A673 (cell line): ENCODE measurements at regions not wholly inside any gene's neighbourhood (a gene's known extent, or its start where the extent isn't known, plus 50 kb on each side); places are given as distances from the start of the nearest gene placed in this dataset.

Source experiments
- EZH2 ChIP-seq: fragments of 200-600 bp; sonication (generic); IDR thresholded peaks from 2 replicates; pipeline ENCODE4 v1.6.1; 2017; ENCODE audit warnings: borderline replicate concordance, low read depth, mild to moderate bottlenecking, mixed read lengths, antibody characterized with exemption, low read length; ENCODE audit not compliant: poor library complexity, severe bottlenecking
- TF ChIP-seq, protein P1 (sequence below): fragments of 300-800, 200-600 bp; sonication (generic); conservative IDR thresholded peaks from 2 replicates; pipeline ENCODE4 v1.5.1; 2017; ENCODE audit warnings: low read depth, mild to moderate bottlenecking, antibody characterized with exemption, low read length, moderate library complexity, mixed read lengths

DNA sequence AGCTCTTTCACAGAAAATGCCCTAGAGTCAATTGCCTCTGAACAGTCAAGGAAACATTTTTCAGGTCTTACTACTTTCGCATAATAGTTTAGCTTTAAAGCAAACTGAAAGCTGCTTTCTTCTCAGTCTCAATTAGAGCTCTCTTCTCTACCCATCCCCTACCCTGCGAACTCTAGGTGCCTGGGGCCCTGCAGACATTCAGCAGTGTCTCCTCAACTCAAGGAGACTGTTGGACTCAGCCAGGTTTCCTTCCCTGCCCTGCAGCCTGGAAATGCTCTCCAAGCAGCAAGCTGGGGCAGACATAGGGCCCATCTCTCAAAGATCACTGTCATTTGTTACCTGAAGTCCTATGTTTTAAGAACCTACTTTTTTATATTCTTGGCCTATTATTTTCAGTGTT lies 312.5 kb upstream of the PRICKLE1 start:
- TF ChIP-seq, protein P1, sequence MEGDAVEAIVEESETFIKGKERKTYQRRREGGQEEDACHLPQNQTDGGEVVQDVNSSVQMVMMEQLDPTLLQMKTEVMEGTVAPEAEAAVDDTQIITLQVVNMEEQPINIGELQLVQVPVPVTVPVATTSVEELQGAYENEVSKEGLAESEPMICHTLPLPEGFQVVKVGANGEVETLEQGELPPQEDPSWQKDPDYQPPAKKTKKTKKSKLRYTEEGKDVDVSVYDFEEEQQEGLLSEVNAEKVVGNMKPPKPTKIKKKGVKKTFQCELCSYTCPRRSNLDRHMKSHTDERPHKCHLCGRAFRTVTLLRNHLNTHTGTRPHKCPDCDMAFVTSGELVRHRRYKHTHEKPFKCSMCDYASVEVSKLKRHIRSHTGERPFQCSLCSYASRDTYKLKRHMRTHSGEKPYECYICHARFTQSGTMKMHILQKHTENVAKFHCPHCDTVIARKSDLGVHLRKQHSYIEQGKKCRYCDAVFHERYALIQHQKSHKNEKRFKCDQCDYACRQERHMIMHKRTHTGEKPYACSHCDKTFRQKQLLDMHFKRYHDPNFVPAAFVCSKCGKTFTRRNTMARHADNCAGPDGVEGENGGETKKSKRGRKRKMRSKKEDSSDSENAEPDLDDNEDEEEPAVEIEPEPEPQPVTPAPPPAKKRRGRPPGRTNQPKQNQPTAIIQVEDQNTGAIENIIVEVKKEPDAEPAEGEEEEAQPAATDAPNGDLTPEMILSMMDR, result no peak
- TF ChIP-seq EZH2, result no peak
